H1 (cell line): ENCODE measurements at regions not wholly inside any gene's neighbourhood (a gene's known extent, or its start where the extent isn't known, plus 50 kb on each side); places are given as distances from the start of the nearest gene placed in this dataset.

Source experiments
- CTCF ChIP-seq, 3 experiments: IDR thresholded peaks; 1 replicate in 2 of 3; 2 replicates in 1 of 3; pipeline versions ENCODE4 v1.5.1 to v1.6.1; 2011; ENCODE audit warnings: low read length in 3 of 3, mild to moderate bottlenecking in 3 of 3, inconsistent platforms in 2 of 3, low read depth in 1 of 3, moderate library complexity in 1 of 3; ENCODE audit not compliant: insufficient read depth in 1 of 3; ENCODE audit errors: control extremely low read depth in 1 of 3
- TAF1 ChIP-seq: IDR thresholded peaks from 2 replicates; pipeline ENCODE4 v1.6.1; 2011; ENCODE audit warnings: mild to moderate bottlenecking, low read depth, low read length
- TF ChIP-seq, protein P1 (sequence below): fragments of 300-600 bp; sonication (generic); IDR thresholded peaks from 2 replicates; pipeline ENCODE4 v1.7.1; 2012; ENCODE audit warnings: low read length, moderate library complexity, mild to moderate bottlenecking, inconsistent platforms; ENCODE audit not compliant: insufficient replicate concordance

DNA sequence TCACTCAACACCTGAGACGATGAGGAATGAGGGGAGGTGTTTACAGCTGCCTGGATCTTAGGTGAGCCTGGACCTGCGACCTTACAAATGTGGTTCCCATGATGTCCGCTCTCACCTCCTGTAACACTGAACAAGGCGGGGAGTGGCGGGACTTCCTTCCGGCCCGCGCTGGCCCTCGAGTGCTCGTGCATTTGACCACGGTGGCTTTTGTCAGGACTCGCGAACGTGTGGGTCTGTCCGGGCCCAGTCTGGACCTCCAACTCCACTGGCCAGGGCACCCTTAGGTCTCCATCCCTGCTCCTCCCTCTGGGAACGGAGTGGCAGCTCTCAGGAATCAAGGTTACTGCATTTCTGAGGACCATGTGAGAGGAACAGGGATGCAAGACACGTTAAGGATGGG is 263.0 kb upstream of the SALL3 start (continued):
- TF ChIP-seq, protein P1, sequence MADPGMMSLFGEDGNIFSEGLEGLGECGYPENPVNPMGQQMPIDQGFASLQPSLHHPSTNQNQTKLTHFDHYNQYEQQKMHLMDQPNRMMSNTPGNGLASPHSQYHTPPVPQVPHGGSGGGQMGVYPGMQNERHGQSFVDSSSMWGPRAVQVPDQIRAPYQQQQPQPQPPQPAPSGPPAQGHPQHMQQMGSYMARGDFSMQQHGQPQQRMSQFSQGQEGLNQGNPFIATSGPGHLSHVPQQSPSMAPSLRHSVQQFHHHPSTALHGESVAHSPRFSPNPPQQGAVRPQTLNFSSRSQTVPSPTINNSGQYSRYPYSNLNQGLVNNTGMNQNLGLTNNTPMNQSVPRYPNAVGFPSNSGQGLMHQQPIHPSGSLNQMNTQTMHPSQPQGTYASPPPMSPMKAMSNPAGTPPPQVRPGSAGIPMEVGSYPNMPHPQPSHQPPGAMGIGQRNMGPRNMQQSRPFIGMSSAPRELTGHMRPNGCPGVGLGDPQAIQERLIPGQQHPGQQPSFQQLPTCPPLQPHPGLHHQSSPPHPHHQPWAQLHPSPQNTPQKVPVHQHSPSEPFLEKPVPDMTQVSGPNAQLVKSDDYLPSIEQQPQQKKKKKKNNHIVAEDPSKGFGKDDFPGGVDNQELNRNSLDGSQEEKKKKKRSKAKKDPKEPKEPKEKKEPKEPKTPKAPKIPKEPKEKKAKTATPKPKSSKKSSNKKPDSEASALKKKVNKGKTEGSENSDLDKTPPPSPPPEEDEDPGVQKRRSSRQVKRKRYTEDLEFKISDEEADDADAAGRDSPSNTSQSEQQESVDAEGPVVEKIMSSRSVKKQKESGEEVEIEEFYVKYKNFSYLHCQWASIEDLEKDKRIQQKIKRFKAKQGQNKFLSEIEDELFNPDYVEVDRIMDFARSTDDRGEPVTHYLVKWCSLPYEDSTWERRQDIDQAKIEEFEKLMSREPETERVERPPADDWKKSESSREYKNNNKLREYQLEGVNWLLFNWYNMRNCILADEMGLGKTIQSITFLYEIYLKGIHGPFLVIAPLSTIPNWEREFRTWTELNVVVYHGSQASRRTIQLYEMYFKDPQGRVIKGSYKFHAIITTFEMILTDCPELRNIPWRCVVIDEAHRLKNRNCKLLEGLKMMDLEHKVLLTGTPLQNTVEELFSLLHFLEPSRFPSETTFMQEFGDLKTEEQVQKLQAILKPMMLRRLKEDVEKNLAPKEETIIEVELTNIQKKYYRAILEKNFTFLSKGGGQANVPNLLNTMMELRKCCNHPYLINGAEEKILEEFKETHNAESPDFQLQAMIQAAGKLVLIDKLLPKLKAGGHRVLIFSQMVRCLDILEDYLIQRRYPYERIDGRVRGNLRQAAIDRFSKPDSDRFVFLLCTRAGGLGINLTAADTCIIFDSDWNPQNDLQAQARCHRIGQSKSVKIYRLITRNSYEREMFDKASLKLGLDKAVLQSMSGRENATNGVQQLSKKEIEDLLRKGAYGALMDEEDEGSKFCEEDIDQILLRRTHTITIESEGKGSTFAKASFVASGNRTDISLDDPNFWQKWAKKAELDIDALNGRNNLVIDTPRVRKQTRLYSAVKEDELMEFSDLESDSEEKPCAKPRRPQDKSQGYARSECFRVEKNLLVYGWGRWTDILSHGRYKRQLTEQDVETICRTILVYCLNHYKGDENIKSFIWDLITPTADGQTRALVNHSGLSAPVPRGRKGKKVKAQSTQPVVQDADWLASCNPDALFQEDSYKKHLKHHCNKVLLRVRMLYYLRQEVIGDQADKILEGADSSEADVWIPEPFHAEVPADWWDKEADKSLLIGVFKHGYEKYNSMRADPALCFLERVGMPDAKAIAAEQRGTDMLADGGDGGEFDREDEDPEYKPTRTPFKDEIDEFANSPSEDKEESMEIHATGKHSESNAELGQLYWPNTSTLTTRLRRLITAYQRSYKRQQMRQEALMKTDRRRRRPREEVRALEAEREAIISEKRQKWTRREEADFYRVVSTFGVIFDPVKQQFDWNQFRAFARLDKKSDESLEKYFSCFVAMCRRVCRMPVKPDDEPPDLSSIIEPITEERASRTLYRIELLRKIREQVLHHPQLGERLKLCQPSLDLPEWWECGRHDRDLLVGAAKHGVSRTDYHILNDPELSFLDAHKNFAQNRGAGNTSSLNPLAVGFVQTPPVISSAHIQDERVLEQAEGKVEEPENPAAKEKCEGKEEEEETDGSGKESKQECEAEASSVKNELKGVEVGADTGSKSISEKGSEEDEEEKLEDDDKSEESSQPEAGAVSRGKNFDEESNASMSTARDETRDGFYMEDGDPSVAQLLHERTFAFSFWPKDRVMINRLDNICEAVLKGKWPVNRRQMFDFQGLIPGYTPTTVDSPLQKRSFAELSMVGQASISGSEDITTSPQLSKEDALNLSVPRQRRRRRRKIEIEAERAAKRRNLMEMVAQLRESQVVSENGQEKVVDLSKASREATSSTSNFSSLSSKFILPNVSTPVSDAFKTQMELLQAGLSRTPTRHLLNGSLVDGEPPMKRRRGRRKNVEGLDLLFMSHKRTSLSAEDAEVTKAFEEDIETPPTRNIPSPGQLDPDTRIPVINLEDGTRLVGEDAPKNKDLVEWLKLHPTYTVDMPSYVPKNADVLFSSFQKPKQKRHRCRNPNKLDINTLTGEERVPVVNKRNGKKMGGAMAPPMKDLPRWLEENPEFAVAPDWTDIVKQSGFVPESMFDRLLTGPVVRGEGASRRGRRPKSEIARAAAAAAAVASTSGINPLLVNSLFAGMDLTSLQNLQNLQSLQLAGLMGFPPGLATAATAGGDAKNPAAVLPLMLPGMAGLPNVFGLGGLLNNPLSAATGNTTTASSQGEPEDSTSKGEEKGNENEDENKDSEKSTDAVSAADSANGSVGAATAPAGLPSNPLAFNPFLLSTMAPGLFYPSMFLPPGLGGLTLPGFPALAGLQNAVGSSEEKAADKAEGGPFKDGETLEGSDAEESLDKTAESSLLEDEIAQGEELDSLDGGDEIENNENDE = no peak
- no peak for TF ChIP-seq CTCF (IDR thresholded peaks at IDR 0.05; ENCODE audit: control extremely low read depth in 1 of 3, insufficient read depth in 1 of 3, low read depth in 1 of 3, low read length in 3 of 3)
- TF ChIP-seq TAF1 = no peak
